HuH-7 (cell line): ENCODE measurements at regions not wholly inside any gene's neighbourhood (a gene's known extent, or its start where the extent isn't known, plus 50 kb on each side); places are given as distances from the start of the nearest gene placed in this dataset.
A peak's percentile ranks its signal among the peaks of the same experiment; 100 is the strongest.

Experiments
- DNase-seq: peaks from one replicate; pipeline ENCODE4 v3.0.0; 2011; ENCODE audit warnings: low spot score

GRCh38 chr5:30734118-30734517 is 459.4 kb upstream of the CDH6 start:
- no peak for DNase-seq

- DNase-seq = no peak
Observed at GRCh38 chr5:30725073-30725472, 468.4 kb upstream of the CDH6 start.

GRCh38 chr5:30698217-30698616 is 495.3 kb upstream of the CDH6 start:
- DNase-seq = no peak

GRCh38 chr5:30693326-30693725 is 500.2 kb upstream of the CDH6 start:
- no peak for DNase-seq

- DNase-seq = no peak
Observed at GRCh38 chr5:30690931-30691330, 502.6 kb upstream of the CDH6 start.

GRCh38 chr5:30687461-30687860 is 506.0 kb upstream of the CDH6 start:
- no peak for DNase-seq

GRCh38 chr5:30686530-30686929 is 507.0 kb upstream of the CDH6 start:
- DNase-seq = no peak

- no peak for DNase-seq
Observed at GRCh38 chr5:30676223-30676840, 517.2 kb upstream of the CDH6 start.

GRCh38 chr5:30667293-30667692 is 526.2 kb upstream of the CDH6 start:
- no peak for DNase-seq

- no peak for DNase-seq
Observed at GRCh38 chr5:30663536-30663935, 530.0 kb upstream of the CDH6 start.

GRCh38 chr5:30662373-30662772 is 531.1 kb upstream of the CDH6 start:
- DNase-seq = no peak

GRCh38 chr5:30661730-30662129 is 531.8 kb upstream of the CDH6 start:
- DNase-seq = no peak

- DNase-seq = no peak
Observed at GRCh38 chr5:30659417-30659816, 534.1 kb upstream of the CDH6 start.

GRCh38 chr5:30650311-30650710 is 543.2 kb upstream of the CDH6 start:
- no peak for DNase-seq

- DNase-seq = no peak
Observed at GRCh38 chr5:30638899-30639298, 554.6 kb upstream of the CDH6 start.

GRCh38 chr5:30627945-30628344 is 565.5 kb upstream of the CDH6 start:
- no peak for DNase-seq

- DNase-seq = no peak
Observed at GRCh38 chr5:30626557-30626956, 566.9 kb upstream of the CDH6 start.

- DNase-seq = no peak
Observed at GRCh38 chr5:30620481-30621085, 572.9 kb upstream of the CDH6 start.

- DNase-seq = no peak
Observed at GRCh38 chr5:30608501-30608900, 585.0 kb upstream of the CDH6 start.

- no peak for DNase-seq
Observed at GRCh38 chr5:30607301-30607894, 586.1 kb upstream of the CDH6 start.

GRCh38 chr5:30605693-30606268 is 587.7 kb upstream of the CDH6 start:
- peak; percentile 23 for DNase-seq

GRCh38 chr5:30604648-30605262 is 588.7 kb upstream of the CDH6 start:
- no peak for DNase-seq

GRCh38 chr5:30600892-30601291 is 592.6 kb upstream of the CDH6 start:
- peak; percentile 1 for DNase-seq
